SH-SY5Y (cell line): ENCODE measurements at regions not wholly inside any gene's neighbourhood (a gene's known extent, or its start where the extent isn't known, plus 50 kb on each side); places are given as distances from the start of the nearest gene placed in this dataset.

ENCODE experiments used
- GATA2 ChIP-seq: IDR thresholded peaks from 2 replicates; pipeline ENCODE4 v1.6.1; 2011; ENCODE audit warnings: mild to moderate bottlenecking, low read depth, low read length
- GATA3 ChIP-seq: IDR thresholded peaks from 2 replicates; pipeline ENCODE4 v1.6.1; 2011; ENCODE audit warnings: low read depth, mild to moderate bottlenecking, low read length, moderate library complexity

- TF ChIP-seq GATA3, result no peak
- no peak for TF ChIP-seq GATA2
Measured at GRCh38 chr9:100913257-100913656, 115.3 kb upstream of the PLPPR1 start.
